ENCODE measurements at regions not wholly inside any gene's neighbourhood (a gene's known extent, or its start where the extent isn't known, plus 50 kb on each side); places are given as distances from the start of the nearest gene placed in this dataset.

GRCh38 chr4:136186650-136187049 is 1345.6 kb downstream of the PCDH18 start:
- no peak for TF ChIP-seq CTCF (conservative IDR thresholded peaks at IDR 0.05)
- no peak for TF ChIP-seq EZH2 (IDR thresholded peaks at IDR 0.05; ENCODE audit: low read depth)

Measured in PC-9 (cell line).